ENCODE measurements at regions not wholly inside any gene's neighbourhood (a gene's known extent, or its start where the extent isn't known, plus 50 kb on each side); places are given as distances from the start of the nearest gene placed in this dataset.

DNA sequence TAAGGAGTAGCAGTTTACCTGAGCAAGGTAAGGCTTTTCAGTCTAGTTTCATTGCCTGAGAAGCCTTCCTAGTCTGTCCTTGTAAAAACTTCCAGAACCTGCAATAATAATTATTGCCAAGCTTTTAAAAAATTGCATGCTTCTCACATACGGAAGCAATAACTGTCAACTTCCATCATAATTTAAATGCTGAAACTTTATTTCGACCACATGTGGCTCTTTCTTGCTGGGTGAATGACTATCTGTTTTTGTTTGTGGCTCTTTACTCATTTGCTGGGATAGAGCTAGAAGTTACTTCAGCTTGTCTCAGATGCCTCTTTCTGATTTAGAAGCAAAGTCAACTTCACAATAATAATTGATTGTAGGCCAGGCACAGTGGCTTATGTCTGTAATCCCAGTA, 95.9 kb upstream of the COL21A1 start:
- no peak for DNase-seq

DNA sequence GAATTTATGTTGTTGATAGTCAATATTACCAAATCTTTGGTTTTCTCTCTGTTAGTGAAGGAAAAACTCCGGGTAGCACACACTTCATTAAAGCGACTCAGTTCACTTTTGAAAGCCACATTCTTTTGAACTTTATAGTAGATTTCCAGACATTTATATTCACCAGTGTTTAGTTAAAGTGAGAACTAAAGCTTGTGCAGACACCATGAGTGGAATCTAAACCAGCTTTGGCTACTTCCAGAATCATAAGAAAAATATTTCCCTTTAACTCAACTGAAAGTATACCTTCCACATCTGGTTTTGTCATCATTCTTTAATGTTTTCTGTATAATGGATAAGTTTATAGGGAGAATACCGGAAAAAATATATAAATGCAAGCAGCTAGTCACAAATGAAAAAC, 92.1 kb upstream of the COL21A1 start:
- no peak for DNase-seq

DNA sequence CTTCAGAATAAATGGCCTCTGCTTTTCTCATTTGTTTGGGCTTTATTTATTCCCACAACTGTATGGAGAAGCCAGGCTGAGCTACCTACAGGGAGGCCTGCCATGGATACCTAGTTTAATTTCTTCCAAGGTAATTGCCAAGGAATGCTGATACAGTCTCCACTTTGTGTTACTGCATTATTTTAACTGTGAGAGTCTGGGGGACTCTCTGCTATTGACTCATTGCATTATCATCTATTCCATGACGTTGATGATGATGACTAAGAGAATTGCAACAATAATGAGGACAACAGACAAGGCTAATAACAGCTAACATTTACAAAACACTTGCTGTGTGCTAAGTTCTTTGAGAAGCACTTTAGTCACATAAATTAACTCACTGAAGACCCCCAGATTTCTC, 88.3 kb upstream of the COL21A1 start:
- no peak for DNase-seq

DNA sequence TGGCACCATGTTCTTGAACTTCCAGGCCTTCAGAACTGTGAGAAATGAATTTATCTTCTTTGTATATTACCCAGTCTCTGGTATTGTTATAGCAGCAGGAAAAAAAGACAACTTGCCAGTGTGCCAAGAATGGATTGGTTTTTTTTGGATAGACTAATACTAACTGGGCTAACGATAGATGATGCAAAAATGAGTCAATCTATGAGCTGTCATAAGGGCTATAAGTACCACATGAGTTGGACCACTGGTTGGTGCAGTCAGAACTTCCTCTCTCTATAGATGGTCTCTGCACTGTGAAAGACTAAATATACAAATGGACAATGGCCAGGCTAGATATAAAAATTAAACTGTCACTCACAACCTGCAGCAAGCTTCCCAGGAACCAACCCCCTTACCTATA, 87.6 kb upstream of the COL21A1 start:
- no peak for DNase-seq

DNA sequence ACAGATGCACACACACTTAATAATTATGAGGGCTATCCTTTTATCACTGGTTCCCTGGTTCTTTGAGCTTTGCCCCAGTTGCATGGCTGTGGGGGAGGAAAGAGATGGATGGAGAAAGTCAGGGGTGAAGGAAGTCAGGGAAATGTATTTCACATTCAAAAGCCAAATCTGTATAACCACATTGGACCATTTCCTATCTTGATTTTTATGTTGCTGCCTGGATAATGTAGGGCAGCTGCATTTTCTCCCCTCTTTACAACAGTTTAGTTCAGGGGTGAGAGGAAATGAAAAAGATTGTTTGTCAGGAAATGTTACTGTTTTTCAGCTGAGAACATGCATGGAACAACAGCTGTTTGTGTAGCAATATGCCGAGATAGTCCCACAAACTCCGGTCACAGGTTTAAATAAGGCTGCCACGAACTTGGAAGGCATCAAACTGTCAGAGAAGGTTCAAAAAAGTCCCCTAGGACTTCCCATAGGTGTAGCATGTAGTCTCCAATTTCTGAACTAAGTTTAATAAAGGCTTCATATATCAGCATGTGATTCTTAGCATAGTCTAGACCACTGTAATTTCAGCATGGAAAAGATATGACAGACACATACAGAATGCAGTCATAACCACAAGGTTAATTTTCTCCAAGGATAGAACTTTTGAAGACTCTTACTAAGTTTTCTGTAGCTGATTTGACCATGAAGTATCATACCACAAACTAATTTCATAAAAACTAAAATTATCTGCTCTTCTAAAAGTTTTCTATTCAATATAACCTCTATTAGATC, 82.1 kb upstream of the COL21A1 start:
- DNase-seq, result no peak

DNA sequence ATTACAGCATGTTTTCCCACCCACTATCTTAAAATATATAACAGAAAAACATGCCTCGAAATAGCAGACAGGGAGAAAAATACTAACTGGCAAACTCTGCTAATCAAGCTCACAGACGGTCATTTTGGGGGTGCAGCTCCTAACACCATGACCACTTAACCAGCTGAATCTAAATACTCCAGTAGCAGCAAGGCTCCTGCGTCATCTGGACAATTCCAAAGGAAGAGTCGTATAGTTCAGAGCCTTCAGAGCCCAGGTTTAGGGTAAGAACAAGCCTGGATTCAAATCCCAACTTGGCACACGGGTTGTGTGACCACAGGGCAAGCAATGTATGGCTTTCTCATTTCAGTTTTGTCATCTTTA, 81.3 kb upstream of the COL21A1 start:
- no peak for DNase-seq

DNA sequence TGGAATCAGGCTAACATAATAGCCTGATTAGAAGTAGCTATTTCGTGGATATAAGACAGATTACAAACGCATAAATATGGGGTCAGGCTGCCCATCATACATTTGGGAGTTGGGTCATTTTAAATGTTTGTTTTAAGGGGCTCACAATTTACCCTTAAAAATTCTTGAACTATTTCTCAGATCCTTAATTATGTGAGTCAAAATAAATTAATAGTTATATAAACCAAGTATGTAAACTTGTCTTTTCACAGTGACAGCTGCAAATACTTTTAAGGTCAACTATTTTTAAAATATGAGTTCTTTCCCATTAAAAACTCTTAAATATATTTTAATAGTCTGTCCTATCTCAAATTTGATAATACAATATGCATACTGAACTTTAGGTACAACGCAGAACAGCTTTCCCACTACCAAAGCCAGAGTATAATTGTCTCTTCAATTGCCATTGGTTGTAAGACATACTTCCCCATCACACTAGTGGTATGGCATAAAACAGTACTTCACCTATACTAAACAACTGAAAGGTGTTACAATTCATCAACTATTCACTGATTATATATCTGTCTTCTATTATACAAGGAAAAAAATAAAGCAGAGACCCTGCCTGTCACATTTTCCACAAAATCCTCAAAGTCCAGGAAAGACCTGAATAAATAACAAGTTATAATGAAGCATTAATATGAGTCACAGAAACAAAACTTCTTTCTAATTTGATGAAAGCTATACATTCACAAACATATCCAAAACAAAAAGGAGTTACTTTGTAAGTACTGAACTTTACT, 80.8 kb upstream of the COL21A1 start:
- DNase-seq, result no peak

DNA sequence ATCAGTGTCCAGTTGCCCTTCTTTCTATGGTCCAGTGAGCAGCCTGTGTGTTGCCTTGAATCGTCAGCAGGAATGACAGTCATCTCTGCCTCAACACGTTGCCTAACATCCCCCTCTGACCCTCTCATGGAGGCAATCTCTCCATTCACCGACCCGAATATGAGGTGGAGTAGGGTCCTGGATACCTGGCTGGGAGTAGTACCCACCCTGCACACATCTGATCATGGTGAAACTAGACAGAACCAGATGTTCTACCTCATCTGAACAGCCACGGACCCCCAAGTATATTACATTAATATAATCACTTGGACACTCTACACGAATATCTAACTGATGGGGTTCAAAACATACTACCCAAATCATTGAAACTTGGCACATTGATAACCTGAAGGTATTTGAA, 77.0 kb upstream of the COL21A1 start:
- DNase-seq, result no peak

DNA sequence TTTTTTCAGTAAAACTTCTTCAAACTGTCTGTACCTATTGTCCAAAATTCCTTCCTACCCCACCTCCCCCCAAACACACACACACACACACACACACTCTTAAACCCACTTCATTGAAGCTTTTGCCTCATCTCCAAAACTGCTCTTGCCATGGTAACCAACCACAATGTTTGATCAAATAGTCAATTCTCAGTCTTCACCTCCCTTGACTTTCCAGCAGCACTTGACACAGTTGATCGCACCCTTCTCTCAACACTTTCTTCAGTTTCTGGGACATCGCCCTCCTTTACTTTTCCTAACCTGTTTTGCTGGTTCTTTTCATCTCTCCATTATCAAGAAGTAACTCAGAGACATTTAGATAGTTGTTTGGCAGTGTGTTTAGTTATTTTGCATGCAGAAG, 71.5 kb upstream of the COL21A1 start:
- no peak for DNase-seq

DNA sequence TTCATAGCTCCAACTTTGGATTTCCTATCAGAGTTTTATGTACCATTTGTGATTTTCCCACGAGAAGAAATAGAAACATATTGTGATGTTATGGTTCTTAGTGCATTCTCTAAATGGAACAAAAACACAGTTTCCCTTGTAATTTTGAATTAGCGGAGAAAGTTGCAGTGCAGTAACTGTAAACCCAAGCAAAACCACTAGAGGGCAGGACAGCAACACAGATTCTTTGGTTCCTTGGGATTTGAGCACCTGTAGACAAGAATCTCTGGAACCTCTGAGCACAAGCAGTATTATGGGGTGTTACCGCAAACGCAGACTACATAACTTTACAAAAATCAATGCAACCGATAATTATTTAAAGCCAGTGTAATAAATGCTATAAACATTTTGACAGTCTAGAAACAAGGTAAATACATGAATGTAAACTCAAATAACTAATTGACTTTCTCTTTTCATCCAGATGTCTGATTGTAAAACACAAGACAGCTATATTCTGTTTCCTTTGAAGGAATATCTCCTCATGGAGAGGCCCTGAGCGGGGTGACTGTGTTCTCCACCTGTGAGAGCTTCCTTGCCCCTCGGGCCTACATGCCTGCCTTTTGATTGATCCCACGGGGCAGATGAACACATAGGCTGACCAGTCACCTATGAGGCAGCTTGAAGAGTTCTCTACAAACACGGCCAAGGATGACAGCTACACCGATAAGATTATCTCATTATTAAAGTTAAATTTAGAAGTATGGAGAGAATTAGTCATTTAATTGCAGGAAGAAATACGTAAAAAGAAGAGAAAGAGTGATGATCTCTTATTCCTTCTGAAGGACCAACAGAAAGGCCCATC, 67.5 kb upstream of the COL21A1 start:
- no peak for DNase-seq

DNA sequence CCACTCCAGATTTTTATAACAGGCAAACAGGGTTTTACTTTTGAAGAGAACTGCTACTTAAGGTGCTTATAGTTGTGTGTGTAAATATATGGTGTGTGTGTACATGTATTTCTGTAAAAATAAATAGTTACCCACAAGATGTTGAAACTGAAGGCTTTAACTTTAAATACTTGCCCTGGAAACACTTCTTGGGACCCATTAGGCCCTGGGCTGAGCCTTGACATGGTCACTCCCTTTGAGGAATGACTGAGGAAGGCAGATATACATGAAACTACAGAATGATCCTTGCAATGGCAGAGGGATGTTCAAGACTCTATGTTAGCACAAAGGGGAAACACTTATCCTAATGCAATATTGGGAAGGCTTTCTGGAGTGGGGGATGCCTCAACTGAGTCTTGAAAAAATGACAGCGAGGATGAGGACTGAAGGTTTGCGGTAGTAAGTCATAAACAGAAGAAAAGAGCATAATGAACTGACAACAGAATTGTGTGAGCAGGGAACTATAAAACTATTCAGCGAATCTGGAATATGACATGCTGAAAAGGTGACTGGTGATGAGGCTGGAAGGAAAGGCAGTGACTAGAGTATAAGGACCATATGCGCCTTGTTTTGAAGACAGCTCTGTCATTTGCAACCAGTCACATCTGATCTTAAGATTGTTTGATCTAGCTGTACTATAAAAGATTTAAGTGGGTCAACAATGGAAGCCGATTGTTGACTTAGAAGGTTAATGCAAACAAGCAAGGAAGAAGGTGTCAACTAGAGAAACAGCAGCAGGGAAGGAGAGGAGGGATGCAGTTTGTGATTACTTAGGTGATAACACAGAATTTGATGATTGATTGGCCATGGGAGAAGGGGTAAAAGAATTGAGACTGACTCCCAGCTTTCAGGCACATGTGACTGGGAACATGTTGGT, 64.4 kb upstream of the COL21A1 start:
- no peak for DNase-seq

DNA sequence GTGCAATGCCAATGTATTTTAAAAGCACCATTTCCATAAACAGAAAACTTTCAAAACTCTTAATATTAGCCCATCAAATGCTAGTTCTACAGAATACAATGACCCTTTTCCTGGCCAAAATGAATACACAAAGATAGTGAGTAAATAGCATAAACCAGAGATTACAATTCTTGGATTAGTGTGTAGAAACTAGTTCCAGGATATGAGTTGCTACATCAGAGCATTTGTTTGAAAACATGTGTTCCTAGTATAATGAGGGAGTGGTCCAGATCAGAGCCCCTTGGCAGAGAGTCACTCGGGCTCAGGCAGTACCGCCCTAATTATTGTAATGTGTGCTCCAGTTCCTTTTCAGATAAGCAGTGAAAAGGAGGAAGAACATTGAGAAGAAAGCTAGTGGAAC, 63.7 kb upstream of the COL21A1 start:
- no peak for DNase-seq

DNA sequence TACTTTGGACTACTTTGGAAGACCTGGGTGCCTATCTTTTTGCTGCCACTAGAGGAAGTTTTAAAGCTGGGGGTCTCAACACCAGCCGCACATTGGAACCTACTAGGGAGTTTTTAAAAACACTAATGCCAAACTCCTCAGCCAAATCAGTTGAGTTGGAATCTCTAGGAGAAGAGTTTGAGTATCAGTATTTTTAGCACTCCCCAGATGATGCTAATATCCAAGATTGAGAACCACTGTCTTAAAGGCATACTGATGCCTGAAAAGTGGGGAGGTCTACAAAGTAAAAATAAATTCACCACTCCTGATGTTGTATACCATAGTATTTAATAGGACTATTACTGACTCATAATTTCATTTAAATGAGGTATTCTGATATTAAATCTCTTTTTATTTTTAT, 62.9 kb upstream of the COL21A1 start:
- DNase-seq, result no peak

DNA sequence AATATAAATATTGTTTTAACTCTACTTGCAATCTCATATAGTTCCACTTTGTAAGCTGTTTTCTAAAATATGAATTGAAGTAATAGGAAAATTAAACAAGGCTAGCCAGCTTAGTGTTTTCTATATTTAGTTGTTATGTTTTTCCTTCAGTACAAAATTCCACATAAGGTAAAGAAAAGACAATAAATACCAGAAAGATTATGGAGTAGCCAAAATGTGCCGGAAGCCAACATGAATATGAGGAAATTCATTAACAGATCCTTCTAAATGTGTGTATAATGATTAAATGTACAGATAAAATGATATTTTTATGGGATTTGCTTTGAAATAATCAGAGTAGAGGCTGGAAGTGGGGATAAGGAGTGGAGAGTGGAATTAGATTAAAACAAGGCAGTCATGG, 52.5 kb upstream of the COL21A1 start:
- DNase-seq, result no peak

DNA sequence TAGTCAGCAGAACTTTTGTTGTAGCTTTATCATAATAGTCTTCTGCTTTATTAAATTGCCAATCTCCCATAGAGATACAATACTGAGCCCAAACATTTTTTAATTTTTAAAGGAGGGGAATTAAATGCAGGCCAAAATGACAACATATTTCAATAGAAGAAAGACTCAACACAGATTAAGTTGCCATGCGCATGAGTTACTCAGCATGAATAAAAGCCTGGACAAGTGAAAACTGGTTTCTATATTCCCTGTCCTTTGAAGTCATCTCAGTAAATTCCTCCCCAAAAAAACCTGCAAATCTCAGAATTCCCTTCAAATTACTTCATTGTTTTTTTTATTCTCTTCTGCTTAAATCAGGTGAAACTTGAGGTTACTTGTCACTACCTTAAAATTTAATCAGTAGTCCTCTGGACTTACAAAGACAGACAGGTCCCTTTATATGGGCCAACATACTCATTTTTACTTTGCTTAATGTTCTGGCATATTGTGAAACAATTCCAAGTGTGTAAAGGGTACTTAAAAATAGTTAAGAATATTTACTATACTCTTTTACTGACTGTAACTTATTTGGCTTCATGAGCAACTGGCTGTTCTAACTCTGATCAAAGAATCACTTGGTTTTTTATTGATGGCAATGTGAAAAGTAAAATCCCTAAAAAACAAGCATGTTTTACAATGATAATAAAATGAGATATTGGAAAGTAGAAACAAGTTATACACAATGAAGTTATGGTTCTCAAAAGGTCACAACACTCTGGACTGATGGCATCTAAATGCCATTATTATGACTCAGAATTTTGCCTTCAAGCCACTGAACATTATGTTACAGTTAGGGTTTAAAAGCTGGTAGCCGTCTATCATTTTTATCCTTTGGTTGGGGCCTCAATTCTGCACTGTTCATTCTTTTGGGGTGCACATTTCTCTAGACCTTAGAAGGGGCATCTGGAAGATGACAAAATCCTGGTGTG, 49.9 kb upstream of the COL21A1 start:
- DNase-seq, result no peak

Data from stimulated activated naive CD4-positive, alpha-beta T cell (primary cell).